Activated T-cell treated with anti-CD3 and anti-CD28 coated beads, Interleukin-2, amount 50 U/mL, for 1 hour (primary cell): ENCODE measurements at regions not wholly inside any gene's neighbourhood (a gene's known extent, or its start where the extent isn't known, plus 50 kb on each side); places are given as distances from the start of the nearest gene placed in this dataset.

ENCODE experiments used
- DNase-seq: peaks from one replicate; pipeline ENCODE4 v3.0.0-alpha.2; 2020

DNA sequence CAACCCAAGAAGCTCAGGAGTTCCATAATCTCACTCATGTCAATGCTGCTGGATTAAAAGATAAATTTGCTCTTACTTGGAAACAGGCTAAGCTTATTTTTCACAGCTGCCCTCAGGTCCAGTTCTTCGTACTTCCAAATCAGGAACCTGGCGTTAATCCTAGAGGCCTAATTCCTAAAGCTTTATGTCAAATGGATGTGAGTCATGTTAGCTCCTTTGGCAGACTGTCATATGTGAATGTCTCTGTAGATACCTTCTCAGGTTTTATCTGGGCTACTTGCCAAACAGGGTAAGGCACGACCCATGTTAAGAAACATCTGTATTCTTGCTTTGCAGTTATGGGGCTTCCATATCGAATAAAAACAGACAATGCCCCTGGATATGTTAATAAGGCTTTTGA lies 504.6 kb downstream of the ALG10 start:
- DNase-seq, result no peak

- no peak for DNase-seq
Observed at GRCh38 chr12:34547276-34547675, 525.0 kb downstream of the ALG10 start.

DNA sequence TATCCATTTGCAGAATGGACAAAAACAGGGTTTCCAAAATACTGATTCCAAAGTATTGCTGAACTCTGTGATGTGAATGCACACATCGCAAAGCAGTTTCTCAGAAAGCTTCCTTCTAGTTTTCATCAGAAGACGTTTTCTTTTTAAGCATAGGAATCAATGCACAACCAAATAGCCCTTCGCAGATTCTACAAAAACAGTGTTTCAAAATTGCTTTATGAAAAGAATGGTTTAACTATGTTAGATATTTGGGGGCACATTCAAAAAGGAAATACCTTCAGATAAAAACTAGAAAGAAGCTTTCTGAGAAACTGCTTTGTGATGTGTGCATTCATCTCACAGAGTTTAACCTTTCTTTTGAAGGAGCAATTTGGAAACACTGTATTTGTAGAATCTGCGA lies 569.7 kb downstream of the ALG10 start:
- DNase-seq, result no peak

DNA sequence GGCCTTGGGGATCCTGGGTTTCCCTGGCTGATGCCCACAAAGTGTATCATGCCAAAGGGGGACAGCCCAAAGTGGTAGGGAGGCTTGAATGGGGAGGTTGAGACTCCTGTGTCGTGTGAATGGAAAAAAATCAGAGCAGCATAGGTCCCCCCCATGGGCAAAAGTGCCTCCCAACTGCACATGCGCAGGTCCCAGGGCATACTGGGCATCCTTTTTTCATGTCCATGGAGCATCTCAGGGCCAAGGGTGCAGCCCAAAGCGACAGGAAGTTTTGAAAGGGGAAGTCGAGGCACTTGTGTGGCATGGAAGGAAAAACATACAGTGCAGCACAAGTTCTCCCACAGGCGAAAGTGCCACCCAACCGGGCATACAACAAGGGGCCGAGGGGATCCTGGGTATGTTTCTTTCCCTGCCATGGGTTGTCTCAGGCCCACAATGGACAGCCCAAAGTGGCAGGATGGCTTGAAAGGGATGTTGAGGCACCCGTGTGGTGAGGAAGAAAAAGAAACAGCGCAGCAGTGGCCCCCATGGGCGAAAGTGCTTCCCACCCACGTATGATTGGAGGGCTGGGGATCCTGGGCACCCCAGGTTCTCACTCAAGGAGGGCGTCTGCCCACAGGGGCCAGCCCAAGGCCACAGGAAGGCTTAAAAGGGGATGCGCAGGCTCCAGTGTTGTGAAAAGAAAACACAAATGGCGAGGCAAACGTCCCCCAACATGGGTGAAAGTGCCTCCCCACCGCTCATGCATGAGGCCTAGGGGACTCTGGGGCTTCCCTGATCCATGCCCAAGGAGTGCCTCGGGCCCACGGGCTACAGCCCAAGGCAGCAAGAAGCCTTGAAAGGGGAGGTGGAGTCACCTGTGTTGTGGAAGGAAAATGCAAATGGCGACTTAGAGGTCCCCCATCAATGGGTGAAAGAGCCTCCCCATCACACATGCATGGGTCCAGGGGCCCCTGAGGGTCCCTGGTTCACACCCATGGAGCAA lies 573.7 kb downstream of the ALG10 start:
- peak; percentile 2 for DNase-seq

GRCh38 chr12:34597548-34598351 lies 575.5 kb downstream of the ALG10 start:
- peak; percentile 7 for DNase-seq

GRCh38 chr12:34598352-34598827 lies 576.1 kb downstream of the ALG10 start:
- DNase-seq, result peak; percentile 4

- DNase-seq, result no peak
Observed at GRCh38 chr12:34598851-34599529, 576.7 kb downstream of the ALG10 start.

DNA sequence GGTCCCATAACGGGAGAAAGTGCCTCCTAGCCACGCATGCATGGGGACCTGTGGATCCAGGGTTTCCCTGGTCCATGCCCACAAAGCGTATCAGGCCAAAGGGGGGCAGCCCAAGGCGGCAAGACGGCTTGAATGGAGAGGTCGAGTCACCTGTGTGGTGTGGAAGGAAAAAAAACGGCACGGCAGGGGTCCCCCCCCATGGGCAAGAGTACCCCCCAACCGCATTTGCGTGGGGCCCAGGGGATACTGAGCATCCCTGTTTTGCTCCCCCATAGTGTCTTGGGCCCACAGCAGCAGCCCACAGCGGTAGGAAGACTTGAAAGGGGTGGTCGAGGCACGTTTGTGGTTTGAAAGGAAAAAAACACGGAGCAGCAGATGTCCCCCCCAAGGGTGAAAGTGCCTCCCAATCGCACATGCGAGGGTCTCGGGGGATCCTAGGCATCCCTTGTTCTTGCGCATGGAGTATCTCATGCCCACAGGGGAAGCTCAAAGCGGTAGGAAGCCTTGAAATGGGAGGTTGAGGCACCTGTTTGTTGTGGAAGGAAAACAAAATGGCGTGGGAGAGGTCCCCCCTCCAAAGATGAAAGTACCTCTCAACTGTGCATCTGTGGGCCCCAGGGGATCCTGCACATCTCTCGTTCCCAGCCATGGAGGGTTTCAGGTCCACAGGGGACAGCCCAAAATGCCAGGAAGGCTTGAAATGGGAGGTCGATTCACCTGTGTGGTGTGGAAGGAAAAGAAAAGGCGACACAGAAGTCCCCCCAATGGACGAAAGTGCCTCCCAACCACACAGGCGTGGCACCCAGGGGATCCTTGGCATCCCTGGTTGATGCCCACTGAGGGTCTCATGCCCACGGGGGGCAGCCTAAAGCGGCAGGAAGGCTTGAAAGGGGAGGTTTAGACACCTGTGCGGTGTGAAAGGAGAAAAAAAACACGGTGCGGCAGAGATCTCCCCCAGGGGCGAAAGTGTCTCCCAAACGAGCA lies 577.5 kb downstream of the ALG10 start:
- no peak for DNase-seq

- peak; percentile 4 for DNase-seq
Observed at GRCh38 chr12:34600592-34601462, 578.5 kb downstream of the ALG10 start.

DNA sequence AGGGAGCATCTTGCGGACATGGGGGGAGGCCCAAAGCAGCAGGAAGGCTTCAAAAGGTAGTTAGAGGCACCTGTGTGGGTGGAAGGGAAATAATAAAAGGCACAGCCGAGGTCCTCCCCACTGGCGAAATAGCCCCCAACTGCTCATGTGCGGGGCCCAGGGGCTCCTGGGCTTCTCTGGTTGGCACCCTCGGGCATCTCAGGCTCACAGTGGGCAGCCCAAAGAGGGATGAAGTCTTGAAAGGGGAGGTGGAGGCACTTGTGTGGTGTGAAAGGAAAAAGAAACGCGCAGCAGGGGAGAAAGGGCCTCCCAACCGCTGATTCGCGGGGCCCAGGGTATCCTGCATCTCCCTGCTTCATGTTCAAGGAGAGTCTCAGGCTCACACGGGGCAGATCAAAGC lies 579.4 kb downstream of the ALG10 start:
- DNase-seq, result no peak

DNA sequence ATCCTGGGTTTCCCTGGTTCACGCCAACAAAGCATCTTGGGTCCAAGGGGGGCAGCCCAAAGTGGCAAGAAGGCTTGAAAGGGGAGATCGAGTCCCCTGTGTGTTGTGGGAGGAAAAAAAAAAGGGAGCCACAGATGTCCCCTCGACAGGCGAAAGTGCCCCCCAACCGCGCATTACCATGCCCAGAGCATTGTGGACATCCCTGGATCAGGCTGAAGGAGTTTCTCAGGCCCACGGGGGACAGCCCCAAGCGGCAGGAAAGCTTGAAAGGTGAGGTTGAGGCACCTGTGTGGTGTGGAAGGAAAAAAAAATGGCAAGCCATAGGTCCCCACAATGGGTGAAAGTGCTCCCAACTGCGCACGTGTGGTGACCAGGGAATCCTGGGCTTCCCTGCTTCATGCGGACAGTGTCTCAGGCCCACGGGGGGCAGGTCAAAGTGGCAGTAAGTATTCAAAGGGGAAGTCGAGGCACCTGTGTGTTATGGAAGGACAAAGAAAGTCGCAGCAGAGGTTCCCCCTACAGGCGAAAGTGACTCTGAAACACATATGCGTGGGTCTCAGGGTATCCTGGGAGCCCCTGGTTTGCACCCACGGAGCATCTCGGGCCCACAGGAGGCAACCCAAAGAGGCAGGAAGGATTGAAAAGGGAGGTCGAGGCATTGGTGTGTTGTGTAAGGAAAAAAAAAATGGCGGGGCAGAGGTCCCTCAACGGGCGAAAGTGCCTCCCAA lies 580.1 kb downstream of the ALG10 start:
- DNase-seq, result no peak

GRCh38 chr12:34603382-34604035 lies 581.2 kb downstream of the ALG10 start:
- no peak for DNase-seq

DNA sequence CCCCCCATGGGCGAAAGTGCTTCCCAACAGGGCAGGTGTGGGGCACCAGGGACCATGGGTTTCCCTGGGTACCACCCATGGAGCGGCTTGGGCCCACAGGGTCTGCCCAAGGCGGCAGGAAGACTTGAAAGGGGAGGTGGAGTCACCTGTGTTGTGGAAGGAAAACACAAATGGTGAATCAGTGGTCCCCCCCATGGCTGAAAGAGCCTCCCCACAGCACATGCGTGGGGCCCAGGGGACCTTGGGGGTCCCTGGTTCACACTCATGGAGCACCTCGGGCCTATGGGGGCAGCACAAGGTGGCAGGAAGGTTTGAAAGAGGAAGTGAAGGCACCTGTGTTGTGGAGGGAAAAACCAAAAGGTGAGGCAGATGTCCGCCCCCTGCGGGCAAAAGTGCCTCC lies 581.9 kb downstream of the ALG10 start:
- no peak for DNase-seq

DNA sequence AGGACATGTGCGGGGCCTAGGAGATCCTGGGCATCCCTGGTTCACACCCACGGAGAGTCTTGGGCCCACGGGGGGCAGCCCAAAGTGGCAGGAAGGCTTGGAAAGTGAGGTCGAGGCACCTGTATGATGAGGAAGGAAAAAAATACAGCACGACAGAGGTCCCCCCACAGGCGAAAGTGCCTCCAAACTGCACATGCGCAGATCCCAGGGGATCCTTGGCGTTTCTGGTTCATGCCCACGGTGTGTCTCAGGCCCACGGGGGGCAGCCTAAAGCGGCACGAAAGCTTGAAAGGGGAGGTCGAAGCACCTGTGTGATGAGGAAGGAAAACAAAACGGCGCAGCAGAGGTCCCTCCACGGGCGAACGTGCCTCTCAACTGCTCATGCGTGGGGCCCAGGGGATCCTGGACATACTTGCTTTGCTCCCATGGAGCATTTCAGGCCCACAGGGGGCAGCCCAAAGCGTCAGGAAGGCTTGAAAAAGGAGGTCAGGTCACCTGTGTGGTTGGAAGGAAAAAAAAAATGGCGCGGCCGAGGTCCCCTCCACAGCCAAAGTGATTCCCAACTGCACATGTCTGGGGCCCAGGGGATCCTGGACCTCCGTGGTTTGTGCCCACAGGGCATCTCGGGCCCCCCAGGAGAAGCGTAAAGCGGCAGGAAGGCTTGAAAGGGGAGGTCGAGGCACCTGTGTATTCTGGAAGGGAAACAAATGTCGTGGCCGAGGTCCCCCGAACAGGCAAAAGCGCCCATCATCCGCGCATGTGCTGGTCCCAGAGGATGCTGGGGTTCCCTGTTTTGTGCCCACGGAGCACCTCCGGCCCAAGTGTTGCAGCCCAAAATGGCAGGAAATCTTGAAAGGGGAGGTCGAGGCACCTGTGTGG lies 582.6 kb downstream of the ALG10 start:
- DNase-seq, result peak; percentile 2

DNA sequence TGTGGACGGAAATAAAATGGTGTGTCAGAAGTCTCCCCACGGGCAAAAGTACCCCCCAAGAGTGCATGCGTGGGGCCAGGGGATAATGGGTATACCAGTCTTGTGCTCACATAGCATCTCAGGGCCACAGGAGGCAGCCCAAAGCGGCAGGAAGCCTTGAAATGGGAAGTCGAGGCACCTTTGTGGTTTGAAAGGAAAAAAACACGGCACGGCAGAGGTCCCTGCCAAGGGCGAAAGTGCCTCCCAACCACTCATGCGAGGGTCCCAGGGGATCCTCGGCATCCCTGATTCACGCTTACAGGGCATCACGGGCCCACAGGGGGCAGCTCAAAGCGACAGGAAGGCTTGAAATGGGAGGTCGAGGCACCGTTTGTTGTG lies 583.2 kb downstream of the ALG10 start:
- no peak for DNase-seq

DNA sequence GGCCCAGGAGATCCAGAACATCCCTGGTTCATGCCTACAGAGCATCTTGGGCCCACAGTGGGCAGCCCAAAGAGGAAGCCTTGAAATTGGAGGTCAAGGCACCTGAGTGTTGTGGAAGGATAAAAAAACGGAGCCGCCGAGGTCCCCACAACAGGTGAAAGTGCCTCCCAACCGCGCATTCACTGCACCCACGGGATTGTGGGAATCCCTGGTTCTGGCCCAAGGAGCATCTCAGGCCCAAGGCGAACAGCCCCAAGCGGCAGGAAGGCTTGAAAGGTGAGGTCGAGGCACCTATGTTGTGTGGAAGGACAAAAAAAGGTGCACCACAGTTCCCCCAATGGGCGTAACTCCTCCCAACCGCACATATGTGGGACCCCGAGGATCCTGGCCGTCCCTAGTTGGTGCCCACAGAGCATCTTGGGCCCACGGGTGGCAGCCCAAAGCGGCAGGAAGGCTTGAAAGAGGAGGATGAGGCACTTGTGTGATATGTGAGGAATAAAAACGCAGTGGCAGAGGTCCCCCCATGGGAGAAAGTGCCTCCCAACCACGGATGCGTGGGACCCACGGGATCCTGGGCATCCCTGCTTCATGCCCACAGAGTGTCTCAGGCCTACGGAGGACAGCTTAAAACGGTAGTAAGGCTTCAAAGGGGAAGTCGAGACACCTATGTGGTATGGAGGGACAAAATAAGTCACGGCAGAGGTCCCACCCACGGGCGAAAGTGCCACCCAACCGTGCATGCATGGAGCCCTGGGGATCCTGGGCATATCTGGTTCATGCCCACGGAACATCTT lies 583.9 kb downstream of the ALG10 start:
- peak; percentile 7 for DNase-seq

GRCh38 chr12:34606749-34607519 lies 584.6 kb downstream of the ALG10 start:
- DNase-seq, result peak; percentile 8
